HG02759 (cell line): ENCODE measurements at regions not wholly inside any gene's neighbourhood (a gene's known extent, or its start where the extent isn't known, plus 50 kb on each side); places are given as distances from the start of the nearest gene placed in this dataset.
"Not testable (repeated sequence)": the region's sequence is repeated elsewhere in the genome, so short reads cannot be mapped to it uniquely, and the experiment has no call there.

Experiments used
- ATAC-seq: cut with Tn5 transposase; IDR thresholded peaks from one replicate; pipeline ENCODE4 v1.9.1; 2021; ENCODE audit warnings: mild to moderate bottlenecking, moderate library complexity; ENCODE audit not compliant: unreplicated experiment

DNA sequence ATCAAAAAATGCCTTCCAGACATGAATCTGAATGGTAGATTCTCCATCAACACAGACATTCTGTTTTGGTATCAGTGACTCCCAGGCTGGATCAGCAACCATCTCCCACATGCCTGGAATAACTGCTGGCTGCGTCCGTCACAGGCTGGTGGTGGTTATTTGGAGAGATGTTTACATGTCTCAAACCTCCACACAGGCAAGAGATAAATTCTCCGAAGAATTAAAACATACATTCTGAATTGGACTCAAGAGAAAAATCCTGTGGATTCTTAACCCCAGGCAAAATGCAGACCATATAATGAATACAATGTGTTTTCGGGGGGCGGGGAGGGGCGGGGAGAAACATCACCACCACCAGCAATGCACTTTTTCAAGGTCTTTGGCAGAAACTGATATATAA lies 108.2 kb downstream of the THBS2 start:
- ATAC-seq = no peak

DNA sequence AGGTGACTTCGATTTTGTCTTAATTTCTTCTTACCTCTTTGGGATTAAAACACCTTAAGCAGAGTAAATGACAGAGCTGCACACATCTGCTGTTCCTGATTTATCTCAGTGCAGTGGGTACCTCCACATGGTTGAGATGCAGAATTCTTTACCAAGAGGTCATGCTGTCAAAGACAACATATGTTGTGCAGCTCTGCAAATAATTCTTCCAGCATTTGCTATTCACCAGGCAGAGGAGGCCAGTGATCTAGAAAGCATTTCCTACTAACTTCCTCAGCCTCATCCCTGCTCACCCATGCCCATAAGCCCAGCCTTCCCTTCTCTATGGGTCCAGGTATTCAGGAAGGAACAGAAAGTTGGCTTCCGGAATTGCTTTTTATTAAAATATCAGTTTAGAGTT lies 109.3 kb downstream of the THBS2 start:
- ATAC-seq = no peak

DNA sequence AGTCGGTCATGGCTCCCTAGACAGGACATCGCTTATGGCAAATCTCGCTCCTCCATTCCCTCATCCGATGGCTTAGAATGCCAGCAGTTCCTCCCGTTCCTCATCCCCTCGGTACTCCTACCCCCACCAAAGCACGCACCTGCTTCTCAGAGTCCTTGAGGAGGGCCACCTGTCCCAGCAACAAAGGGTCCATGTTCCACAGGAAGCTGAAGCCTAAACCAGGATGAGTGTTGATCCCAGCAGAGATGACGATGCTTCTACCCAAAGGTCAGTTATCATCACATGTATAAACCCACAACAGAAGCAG lies 111.2 kb downstream of the THBS2 start:
- no peak for ATAC-seq

DNA sequence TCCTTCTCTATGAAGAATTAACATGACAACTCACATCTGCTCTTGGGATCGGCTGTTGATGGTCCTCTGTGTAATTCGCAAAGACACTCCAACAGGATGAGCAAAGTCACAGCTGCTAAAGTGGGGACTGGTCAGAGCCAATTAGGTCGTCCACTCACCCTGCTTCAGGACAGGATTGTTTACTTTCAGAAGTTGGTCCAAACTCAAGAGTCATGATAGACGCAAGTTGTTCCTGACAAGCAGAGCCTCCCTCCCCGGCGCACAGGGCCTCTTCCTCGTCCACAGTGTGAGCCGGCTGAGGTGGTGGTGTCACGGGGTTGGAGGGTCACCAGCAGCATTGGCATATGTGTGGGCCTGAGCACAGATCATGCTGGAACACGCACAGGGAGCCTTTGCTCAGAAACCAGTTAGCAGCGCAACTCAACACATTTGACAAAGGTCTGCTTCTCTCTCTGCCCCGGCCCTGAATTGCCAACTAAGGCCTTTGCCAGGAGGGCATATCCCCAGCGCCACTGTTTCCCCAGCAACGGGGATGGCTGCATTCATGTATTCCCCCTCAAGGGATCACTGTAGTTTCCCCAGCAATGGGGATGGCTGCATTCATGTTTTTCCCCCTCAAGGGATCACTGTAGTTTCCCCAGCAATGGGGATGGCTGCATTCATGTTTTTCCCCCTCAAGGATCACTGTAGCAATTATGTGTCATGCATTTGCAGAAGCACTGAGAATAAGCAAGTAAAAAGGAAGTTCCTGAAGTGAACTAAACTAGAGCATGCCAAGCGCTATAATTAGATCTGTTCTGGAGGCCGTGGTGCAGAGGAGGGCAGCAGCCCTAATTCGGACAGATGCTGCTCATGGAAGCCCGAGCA lies 111.7 kb downstream of the THBS2 start:
- ATAC-seq = no peak

DNA sequence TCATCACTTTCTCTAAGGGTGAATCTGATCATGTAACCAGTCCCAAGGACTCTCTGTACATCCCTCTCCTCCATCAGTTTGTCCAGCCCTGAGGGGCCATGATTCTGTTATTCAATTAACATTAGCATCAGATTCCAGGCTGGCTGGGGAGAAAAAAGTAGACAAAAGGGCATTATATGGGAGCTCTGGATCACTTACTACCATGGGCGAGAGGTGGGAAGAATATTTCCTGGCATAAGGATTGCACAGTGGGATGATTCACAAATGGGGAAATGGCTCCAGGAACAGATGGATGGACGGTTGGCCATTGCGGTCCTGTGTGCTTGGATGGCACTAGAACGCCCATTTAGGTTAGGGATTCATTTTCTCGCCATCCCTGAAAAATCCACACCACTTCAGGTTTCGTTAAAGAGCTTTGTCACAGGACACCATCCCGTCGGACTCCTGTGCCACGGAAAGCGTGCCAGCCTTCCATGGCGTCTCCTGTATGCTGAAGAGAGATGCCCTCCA lies 112.6 kb downstream of the THBS2 start:
- no peak for ATAC-seq

DNA sequence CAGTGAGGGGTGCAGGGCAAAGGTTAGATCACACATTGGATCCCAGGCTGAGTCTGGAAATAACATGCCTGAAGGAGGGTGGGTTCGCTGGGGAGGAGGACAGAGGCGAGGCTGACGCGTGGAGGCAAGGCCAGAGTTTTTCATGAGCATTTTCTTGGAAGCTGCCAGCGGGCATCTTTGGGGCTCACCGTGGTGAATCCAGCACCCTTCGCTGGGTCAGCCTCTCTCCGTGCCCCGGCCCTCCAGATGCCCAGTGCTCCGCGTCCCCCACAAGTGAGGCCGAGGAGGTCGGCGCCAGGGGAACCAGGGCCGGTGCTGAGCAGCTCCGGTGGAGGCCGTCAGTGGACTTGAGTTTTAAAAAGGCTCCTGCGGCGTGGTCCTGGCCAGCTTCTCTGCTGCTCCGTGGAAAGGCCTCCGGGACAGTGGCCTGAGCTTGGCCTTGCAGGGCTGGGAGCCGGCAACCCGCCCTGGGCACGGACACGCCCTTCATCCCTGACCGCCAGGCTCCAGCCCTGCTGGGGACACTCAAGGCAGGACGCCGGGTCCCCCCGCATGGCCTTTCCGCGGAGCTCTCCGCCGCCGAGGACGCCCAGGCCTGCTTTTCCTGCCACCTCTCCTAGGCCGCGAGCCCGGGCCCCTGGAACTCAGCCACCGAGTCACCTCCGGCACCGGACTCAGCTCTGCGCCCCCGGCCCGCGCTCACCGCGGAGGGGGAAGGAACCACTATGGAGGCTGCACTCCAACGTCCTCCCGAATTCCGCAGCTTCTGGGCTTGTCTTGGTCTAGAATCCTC lies 114.3 kb downstream of the THBS2 start:
- ATAC-seq = no peak

DNA sequence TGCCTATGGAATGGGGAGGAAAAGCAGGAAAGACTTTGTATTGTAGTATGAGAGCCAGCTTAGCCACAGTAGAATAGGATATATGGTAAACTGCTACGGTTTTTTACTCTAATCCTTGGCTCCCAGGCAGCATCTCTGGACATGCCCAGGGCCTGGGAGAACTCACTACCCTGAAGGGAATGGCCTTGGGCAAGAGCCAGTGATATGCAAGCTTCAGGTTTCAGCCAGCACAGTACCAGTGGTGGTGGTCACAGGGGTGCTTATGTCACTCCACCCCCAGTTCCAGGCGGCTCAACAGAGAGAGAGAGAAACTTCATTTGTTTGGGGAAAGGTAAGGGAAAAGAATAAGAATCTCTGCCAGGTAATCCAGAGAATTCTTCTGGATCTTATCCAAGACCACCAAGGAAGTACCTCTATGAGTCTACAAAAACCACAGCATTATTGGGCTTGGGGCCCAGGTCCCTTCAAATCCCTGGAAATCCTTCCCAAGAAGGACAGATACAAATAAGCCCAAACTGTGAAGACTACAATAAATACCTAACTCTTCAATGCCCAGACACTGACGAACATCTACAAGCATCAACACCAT lies 121.2 kb downstream of the THBS2 start:
- ATAC-seq = no peak

DNA sequence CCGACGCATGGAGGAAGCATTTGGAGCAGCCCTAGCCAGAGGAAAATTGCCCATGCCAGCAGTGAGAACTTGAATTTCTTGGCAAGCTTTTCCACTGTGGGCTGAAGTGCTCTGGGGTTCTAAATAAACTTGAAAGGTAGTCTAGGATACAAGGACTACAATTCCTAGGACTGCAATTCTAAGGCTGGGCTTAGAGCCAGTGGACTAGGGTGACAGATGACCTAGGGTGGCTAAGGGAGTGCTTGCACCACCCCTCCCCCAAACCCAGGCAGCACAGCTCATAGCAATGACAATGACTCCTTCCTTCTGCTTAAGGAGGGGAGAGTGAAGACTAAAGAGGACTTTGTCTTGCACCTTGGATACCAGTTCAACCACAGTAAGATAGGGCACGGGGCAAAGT lies 122.3 kb downstream of the THBS2 start:
- no peak for ATAC-seq

DNA sequence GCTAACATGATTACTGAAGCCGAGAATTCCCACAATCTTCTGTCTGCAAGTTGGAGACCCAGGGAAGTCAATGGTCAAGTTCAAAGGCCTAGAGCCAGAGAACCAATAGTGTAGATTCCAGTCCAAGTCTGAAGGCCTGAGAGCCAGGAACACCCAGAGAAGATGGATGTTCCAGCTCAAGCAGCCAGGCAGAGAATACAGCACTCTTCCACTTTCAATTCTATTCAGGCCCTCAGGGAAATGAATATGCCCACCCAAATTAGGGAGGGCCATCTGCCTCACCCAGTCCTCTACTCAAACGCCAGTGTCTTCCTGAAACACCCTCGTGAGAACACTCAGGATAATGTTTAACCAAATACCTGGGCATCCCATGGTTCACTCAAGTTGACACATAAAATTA lies 123.5 kb downstream of the THBS2 start:
- no peak for ATAC-seq

DNA sequence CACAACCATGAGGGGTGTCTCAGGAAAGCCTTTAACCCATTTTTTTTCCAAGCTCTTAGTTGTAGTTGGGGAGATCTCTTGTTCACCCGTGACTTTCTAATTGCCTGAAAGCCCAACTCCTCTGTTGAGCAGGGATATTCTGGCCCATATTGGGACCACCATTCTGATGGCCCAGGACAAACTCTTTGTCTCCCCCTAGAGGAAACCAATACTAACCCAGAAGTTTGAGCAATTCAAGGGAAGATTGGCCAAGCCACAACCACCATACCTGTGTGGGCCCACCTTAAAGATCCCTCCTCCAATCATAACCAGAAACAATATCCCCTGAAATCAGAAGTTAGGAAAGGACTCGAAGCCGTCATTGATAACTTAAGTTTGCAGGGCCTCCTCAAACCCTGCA lies 132.6 kb downstream of the THBS2 start:
- ATAC-seq = no peak

DNA sequence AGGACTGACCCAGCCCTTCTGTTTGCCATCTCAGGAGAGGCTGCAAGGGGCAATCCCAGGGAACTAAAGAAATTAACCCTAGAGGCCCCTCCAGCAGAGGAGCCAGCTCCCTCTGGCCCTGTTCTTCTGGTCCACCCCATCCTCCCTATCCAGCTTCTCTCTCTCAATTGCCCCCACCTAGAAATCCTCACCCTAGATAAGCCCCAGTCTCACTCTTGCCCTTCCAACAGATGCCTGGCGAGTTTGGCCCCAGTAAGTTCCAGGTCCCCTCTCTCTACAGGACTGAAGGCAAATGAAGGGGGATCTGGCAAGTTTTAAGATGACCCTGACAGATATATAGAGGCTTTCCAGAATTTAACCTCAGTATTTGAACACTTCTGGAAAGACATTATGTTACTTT lies 134.0 kb downstream of the THBS2 start:
- no peak for ATAC-seq

DNA sequence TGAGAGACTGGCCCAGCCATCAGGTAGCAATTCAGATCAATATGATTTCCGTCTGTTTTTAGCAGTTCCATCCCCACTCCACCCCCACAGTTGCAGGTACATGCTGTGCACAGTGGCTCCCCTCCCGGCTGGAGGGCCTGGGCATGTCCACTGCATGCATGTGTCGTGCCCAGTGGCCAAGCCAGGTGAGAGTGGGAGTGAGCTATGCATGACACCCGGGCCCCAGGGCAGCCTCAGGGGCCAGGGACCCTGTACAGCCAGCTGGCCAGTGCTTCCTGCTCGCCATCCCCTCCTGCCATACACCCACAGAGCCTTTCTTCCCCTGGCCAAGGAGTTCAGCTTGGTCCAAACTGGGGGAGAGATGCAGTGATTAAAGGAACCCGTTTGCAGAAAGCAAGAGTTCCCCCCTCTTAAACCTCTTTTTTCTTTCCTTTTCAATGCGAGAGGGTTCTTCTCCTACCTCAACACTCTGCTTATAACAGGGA lies 135.3 kb downstream of the THBS2 start:
- ATAC-seq = no peak

DNA sequence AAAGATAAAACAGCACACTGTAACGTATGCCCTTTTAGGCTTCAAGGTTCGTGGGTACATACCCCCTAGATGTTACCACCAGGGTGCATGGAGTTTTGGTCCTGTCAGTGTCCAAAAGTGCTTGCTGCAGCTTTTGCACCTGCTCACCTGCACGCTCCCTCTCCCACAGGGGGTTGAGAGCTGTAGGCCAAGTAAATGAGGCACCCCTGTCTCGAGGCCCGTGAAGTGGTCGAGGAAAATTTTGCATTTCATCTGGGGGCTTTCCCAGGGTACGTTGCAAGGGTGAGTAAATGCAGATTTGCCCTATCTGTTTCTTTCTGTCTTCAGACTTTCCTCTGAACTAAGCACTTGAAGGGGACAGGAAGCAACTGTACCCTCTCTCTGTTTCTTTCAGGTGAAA lies 136.0 kb downstream of the THBS2 start:
- no peak for ATAC-seq

DNA sequence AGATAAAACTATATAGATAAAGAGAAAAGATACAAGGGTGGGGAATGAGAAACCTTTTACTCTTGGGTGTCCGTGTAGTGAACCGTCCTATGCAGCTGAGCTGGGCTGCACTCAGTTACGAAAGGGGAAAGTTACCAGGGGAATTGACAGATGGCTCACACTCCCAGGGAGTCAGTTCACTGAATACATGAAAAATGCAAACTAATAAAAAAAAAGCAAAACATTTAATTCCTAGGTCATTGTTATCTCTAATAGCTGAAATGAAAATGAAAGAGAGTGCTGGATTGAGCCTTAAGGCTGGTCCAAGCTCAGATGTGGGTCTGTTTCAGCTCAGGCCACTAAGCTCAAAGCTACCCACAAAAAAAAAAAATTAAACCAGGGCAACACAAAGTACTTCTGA lies 138.0 kb downstream of the THBS2 start:
- ATAC-seq = no peak

DNA sequence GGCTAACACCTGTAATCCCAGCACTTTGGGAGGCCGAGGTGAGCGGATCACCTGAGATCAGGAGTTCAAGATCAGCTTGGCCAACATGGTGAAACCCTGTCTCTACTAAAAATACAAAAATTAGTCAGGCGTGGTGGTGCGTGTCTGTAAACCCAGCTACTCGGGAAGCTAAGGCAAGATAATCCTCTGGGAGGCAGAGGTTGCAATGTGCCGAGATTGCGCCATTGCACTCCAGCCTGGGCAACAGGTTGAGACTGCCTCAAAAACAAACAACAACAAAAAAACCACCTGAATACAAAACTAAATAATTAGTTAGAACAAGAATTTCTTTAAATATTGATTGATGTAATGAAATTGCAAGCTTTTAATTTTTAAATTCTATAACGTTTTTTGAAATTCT lies 139.0 kb downstream of the THBS2 start:
- not testable (repeated sequence) for ATAC-seq

DNA sequence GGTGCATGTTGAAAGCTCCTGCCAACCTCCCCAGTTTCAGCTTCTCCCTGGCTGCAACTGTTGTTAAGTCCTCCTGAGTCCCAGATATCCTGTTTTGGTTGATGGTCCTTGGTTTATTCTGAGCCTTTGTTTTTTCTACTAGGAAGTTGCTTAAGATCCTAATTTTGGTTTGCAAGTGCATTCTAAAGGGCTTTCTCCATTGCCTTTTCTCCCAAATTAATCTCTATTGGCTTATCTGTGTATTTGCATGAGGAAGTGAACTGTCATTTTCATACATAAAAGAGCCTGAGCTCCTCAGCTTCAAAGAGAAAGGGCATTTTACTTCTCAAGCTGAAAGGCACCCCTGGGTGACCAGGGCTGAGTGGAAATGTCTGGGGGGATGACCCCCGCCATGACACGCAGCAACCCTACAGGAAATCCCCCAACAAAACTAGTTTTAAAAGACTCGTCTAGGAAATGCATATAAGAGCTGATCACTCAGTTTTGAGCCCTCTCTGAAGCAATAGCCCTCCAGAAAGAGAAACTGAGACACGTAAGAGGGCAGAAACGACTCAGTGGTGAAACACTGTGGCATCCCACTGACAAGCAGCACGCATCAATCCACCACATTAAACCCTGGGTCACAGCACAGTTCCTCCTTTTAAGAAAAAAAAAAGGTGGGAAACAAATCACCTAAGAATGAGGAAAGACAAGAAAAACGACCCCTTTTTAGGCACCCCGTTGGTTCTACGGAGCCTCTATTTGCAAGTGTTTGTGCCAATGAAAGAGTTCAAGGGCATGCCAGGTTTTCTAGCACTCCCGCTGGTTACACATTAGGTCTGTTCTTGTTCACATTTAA lies 140.9 kb downstream of the THBS2 start:
- peak; percentile 59 for ATAC-seq

DNA sequence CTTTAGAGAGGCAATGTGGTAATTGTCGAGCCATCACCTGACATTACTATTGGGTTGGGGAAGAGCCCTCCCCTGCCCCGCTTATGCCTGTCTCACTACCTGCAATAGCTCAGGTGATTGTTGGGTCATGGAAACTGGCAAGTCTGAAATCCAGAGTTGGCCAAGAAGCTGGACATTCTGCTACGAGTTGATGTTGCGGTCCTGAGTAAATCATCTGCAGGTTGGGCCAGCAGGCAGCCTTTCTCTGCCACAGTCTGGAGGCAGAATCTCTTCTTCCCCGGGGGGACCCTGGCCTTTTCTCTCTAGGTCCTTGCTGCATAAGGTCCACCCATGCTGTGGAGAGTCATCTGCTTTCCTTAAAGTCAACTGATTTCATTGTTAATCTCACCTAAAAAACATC lies 142.4 kb downstream of the THBS2 start:
- ATAC-seq = no peak

DNA sequence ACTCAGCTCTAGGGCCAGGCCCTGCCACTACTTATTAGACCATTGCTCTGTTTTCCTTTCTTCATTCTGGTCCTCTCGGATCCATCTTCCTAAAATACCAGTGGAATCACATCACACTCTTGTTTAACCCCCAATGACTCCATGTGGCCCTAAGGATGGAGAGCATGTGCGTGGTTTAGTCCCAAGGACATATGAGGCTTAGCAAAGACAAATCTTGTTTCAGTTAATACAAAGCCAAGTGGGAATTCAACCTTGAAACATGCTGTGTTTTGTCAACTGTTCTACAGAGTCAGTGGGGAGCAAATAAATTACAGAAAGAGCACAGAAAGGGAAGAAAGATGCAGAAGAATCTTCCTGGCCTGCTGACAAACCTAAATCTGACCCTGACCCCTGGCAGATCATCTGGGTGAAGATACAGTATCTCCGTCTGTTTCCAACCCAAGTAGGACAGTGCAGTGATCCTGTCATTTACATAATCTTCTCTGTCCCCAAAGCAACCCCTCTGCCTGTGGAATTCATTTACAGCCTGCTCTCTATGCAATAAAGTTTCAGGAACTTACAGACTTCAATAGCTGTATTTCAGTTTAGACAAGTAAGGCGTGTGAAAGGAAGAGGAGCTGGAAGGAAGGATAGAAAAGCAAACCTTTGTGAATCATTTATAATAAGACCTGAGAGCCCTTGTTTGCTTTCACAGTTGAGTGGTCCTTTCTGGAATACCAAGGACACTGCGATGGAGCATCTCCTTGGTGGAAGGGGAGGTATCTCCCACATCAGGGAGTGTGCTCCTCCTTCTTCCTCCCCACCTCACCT lies 144.0 kb downstream of the THBS2 start:
- ATAC-seq = no peak

DNA sequence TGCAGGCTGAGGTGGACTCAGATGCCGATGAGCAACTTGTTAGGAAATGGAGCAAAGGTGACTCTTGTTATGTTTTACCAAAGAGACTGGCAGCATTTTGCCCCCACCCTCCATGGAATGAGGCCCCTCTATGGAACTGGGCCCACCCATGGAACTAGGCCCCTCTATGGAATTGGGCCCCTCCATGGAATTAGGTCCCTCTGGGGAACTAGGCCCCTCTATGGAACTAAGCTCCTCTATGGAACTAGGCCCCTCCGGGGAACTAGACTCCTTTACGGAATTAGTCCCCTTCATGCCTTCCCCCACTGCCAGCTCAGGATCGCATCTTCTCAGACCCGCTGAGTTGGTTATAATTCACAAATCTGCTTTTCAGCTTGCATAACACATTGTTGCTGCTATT lies 144.9 kb downstream of the THBS2 start:
- no peak for ATAC-seq

DNA sequence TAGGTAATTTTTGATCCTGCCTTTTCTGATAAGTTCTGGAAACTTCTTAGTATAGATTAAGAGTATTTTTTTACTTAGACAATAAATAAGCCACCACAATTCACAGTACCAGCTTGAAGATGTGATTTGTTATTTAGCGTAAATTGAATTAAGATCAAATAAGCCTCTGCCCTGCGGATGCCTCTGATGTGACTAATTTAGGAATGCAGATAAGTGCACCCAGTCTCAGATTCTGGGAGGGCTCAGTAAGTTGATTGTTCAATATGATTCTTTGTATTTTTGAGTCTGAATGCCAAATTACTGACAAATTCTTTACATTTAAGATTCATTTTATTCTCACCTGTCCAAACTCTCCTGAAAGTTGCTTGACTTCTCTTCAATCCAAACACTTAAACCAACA lies 147.5 kb downstream of the THBS2 start:
- no peak for ATAC-seq
